Skeletal muscle cell (primary cell): ENCODE measurements at regions not wholly inside any gene's neighbourhood (a gene's known extent, or its start where the extent isn't known, plus 50 kb on each side); places are given as distances from the start of the nearest gene placed in this dataset.
"Not testable (repeated sequence)": the region's sequence is repeated elsewhere in the genome, so short reads cannot be mapped to it uniquely, and the experiment has no call there.

ENCODE experiments used
- DNase-seq: peaks from one replicate; pipeline ENCODE4 v3.0.0-alpha.2; 2010; ENCODE audit warnings: low read depth
- H3K4me3 ChIP-seq: 2 replicates; pipeline ENCODE4 v1.5.1; 2011; ENCODE audit warnings: low read depth, mild to moderate bottlenecking, control low read depth, low read length, moderate library complexity

GRCh38 chr3:139227165-139227564, 116.7 kb upstream of the MRPS22 start:
- no peak overlapping the region for H3K4me3 ChIP-seq
- DNase-seq: no peak

GRCh38 chr3:139227827-139228226, 116.0 kb upstream of the MRPS22 start:
- no peak overlapping the region for H3K4me3 ChIP-seq
- DNase-seq: no peak

- no peak for DNase-seq
Observed at GRCh38 chr3:139230391-139230790, 113.4 kb upstream of the MRPS22 start.

GRCh38 chr3:139231555-139232281, 112.1 kb upstream of the MRPS22 start:
- no peak for DNase-seq

More at GRCh38 chr3:139230391-139230790, 113.4 kb upstream of the MRPS22 start:
- H3K4me3 ChIP-seq: no peak overlapping the region

DNA sequence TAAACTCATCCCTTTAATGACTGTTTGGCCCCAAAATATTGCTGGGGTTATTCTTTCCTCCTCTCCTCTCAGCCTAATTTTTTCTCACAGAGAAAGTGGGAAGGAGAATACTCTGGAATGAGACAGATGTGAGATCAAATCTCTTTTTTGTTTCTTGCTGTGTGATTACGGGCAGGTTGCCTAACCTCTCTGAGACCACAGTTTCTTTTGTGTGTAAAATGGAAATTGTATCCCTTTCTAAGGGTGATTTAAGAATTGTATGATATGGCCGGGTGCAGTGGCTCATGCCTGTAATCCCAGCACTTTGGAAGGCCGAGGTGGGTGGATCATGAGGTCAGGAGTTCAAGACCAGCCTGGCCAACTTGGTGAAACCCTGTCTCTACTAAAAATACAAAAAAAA, 111.5 kb upstream of the MRPS22 start:
- H3K4me3 ChIP-seq, DNase-seq: not testable (repeated sequence)

More at GRCh38 chr3:139231555-139232281, 112.1 kb upstream of the MRPS22 start:
- no peak overlapping the region for H3K4me3 ChIP-seq

GRCh38 chr3:139234491-139234890, 109.3 kb upstream of the MRPS22 start:
- DNase-seq: no peak
- H3K4me3 ChIP-seq: no peak overlapping the region

DNA sequence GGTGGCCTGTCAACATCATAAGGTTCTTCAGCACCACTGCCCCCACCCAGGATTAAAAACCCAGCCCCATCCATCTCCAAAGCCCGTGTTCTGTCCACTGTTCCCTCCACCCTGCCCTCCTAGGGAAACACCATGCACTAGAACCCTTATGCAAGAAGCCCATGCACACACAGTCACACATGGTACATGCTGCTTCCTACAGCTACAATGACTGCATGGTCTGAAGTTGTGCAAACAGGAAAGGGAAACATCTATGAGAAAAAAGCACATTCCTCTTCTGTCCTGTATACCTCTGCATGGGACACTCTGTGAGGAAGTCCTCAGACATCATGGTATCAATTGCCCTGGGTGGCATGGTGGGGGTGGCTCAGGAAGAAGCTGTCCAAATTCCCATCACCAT, 108.6 kb upstream of the MRPS22 start:
- DNase-seq: no peak
- no peak overlapping the region for H3K4me3 ChIP-seq

GRCh38 chr3:139236336-139236735, 107.5 kb upstream of the MRPS22 start:
- no peak for DNase-seq
- H3K4me3 ChIP-seq: no peak overlapping the region

DNA sequence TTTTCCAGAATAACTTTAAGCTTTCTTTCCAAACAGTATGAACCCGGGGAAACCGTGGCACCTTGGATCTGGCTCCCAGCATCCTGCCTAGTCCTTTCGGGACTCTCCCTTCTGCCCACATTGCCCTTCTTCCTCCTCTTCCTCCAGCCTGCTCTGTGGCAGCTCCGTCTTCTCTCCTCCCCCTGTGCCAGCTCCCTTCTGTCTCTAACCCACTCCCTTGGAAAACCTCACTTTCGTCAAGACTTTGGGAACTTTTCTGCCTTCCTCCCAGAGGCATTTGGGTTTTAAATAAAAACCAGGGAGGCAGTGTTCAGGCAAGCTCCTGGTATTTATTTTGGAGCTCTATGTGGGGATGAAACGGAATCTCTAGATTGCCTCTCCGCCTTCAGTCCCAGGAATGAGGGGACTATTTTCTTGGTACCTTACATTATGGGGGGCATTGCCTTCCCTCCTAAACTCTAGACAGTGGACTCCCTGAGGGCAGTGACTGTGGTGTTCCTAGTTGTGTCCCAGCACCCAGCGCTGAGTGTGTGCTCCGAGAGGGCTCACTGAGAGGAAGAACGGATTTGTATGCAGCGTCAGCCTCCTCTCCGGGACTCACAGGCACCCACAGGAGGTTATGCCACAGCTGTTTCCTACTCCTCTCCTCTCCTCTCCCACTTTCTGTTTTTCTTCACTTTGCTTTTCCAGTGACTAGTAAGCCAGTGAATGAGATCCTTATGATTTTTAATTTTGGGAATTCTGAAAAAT, 105.4 kb upstream of the MRPS22 start:
- no peak for DNase-seq

DNA sequence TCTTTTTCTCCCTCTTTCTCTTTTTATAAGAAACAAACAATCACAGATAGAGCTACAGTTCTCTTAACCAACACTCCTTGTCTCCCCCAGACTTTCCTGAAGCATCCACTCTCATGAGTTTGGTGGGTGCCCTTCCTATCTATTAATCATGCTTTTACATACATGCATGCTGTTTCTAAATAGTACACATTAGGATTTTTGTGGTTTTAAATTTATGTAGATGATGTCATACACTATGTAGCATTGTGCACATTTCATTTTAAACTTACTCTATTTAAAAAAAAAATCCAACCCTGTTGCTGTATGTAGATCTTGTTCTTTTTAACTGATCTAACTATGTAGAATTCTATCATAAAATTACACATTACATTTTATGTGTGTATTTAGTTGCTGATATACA, 104.3 kb upstream of the MRPS22 start:
- no peak for DNase-seq
- H3K4me3 ChIP-seq: no peak overlapping the region

More for the DNA sequence above, 105.4 kb upstream of the MRPS22 start:
- no peak overlapping the region for H3K4me3 ChIP-seq

DNA sequence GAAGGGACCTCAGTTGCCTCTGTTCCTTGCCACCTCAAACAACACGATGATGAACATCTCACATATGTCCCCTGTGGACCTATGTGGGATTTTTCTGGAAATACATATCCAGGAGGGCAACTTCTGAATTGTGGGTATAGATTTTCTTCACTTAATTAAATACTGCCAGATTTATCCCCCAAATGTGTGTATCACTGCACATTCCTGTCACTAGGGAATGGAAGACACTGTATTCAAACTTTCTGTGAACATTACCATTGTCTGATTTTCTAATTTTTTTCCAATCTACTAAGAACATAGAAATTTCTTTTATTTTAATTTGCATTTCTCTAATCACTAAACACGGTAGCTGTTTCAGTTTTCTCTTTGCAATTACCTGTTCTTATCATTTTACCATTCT, 102.0 kb upstream of the MRPS22 start:
- no peak overlapping the region for H3K4me3 ChIP-seq
- DNase-seq: no peak

DNA sequence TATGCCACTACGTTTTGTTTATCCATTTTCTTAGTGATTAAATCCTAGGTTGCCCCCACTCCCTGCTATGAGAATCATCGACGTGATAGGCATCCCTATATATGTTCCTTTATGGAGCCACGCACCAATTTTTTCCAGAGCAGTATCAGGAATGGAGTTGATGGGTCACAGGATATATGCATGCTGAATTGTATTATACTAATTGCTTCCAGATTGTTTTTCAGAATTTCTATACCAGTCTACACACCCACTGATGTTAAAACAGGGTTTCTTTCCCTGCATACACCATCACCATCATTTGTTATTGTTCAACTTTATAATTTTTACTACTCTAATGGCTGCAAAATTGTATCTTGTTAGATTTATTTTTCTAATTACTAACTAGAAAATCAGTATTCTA, 100.1 kb upstream of the MRPS22 start:
- H3K4me3 ChIP-seq: no peak overlapping the region
- no peak for DNase-seq

DNA sequence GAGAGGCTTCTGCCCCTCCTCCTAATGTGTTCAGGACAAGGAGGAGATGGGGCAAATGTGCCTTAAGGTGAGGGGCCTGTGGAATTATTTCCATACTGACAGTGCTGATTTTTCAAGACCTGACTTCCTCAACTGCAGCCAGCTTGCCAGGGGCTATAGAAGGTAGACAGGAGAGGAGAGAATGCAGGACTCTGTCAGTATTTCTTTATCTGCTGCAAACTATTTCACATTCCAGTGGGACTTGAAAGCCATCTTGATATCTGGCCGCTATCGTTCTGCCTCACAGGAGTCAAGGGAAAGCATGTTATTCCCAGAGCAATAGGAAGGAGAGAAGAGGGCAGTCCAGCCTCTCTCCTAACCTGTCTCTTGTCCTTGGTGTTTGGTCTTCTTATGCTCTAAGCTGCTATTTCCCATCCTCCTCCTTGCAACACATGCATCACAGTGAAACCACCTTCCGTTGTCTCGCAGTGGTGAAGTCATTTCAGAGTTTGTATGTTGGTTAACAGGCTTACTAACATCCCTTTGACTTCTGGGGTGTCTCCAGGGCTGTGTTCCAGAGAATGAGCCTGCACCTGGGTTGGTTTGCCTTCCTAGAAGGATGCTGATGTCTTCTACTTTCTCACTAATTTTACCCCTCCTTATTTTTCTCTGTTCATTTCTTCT, 95.1 kb upstream of the MRPS22 start:
- no peak overlapping the region for H3K4me3 ChIP-seq
- no peak for DNase-seq

- no peak for DNase-seq
- H3K4me3 ChIP-seq: no peak overlapping the region
Observed at GRCh38 chr3:139251529-139251928, 92.3 kb upstream of the MRPS22 start.

- H3K4me3 ChIP-seq: no peak overlapping the region
Observed at GRCh38 chr3:139252719-139253118, 91.1 kb upstream of the MRPS22 start.

DNA sequence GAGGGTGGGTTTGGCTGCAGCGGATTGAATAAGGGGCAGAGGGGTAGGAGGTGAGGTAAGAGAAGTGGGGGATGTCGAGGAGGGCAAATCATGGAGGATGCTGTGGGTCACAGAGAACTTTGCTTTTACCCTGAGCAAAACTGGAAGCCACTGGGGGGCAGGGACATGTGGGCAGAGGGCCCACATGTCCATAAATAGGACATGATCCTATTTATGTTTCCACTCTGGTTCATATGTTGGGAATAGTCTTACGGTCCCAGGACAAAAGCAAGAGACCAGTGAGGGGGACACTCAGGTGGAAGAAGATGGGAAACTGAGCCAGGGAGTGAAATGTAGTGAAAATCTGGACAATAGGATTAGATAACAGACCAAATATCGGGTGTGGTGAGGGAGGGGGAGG, 85.5 kb upstream of the MRPS22 start:
- no peak overlapping the region for H3K4me3 ChIP-seq
- DNase-seq: no peak

More at GRCh38 chr3:139252719-139253118, 91.1 kb upstream of the MRPS22 start:
- DNase-seq: no peak

DNA sequence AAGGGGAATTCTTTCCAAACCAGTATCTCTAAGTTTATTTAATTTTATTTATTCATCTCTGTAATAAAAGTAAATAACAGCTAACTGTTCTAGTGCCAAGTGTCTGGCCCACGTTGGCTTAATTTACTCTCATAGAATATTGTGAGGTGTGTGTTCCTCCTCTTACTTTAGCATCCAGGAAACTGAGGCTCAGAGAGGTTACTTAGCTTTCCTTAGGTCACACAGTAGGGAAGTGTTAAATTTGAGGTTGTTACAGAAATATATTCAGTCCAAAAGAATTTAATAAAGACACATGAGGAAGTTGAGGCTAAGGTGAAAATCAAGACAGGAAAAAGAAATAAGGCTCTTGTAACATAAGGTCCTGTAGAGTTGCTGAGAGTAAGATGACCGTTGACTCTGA, 84.4 kb upstream of the MRPS22 start:
- no peak overlapping the region for H3K4me3 ChIP-seq
- DNase-seq: no peak

- no peak overlapping the region for H3K4me3 ChIP-seq
- no peak for DNase-seq
Observed at GRCh38 chr3:139260041-139260486, 83.8 kb upstream of the MRPS22 start.

GRCh38 chr3:139260793-139261736, 82.8 kb upstream of the MRPS22 start:
- no peak for DNase-seq

More at GRCh38 chr3:139260793-139261736, 82.8 kb upstream of the MRPS22 start:
- no peak overlapping the region for H3K4me3 ChIP-seq
